ENCODE measurements at regions not wholly inside any gene's neighbourhood (a gene's known extent, or its start where the extent isn't known, plus 50 kb on each side); places are given as distances from the start of the nearest gene placed in this dataset.

DNA sequence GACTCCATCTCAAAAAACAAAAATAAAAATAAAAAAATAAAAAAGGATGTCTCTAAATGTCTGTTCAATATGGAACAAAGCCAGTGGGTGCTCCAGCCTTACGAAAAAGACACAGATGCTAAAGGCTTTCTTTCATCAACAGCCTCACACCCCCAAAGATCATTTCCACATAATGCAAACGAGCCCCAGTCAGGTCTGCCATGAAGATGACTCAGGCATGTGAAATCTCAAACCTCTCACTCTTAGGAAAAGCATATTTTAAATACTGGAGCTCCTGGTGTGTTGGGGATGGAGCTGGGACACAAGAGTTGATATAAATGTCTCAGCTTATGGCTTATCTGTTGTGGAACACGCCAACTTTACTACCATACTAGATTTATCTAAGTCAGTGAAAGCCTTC is 49.9 kb upstream of the PLXNC1 start:
- TF ChIP-seq, protein P1, sequence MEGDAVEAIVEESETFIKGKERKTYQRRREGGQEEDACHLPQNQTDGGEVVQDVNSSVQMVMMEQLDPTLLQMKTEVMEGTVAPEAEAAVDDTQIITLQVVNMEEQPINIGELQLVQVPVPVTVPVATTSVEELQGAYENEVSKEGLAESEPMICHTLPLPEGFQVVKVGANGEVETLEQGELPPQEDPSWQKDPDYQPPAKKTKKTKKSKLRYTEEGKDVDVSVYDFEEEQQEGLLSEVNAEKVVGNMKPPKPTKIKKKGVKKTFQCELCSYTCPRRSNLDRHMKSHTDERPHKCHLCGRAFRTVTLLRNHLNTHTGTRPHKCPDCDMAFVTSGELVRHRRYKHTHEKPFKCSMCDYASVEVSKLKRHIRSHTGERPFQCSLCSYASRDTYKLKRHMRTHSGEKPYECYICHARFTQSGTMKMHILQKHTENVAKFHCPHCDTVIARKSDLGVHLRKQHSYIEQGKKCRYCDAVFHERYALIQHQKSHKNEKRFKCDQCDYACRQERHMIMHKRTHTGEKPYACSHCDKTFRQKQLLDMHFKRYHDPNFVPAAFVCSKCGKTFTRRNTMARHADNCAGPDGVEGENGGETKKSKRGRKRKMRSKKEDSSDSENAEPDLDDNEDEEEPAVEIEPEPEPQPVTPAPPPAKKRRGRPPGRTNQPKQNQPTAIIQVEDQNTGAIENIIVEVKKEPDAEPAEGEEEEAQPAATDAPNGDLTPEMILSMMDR (IDR thresholded peaks at IDR 0.05), result no peak
- no peak for TF ChIP-seq POLR2A (IDR thresholded peaks at IDR 0.05)

All from thyroid gland (tissue), 4 donors.